ENCODE measurements at regions not wholly inside any gene's neighbourhood (a gene's known extent, or its start where the extent isn't known, plus 50 kb on each side); places are given as distances from the start of the nearest gene placed in this dataset.

DNA sequence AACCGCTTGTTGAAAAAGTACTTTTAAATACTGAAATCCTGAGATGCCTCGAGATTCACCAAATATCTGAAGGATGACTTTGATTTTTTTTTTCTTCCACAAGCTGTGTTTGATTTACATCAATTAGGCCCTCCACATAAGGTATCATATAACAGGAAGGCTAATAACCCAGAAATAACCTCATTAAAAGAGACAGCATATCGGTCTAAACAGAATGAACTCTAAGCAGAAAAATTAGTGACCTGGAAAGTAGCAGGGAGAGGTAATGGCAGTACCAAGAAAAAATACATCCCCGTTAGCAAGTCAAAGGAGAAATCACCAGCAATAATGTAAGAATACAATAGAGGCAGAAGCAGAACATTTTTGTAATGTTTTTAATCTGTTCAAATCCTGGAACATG, 452.4 kb upstream of the TSHZ3 start:
- Histone ChIP-seq H3K27me3 (ENCODE audit: control insufficient read depth, insufficient read depth, low read length) (no peaks in the 10 kb centered on the region), H3K4me3 (ENCODE audit: low read length in 3 of 3) (no peak overlapping the region), H3K27ac (ENCODE audit: low read depth in 2 of 2, low read length in 2 of 2) (no peak overlapping the region), H3K4me1 (ENCODE audit: control insufficient read depth in 2 of 3, insufficient read depth in 2 of 3, low read depth in 1 of 3, low read length in 3 of 3) (no peaks in the 10 kb centered on the region), H3K9ac (ENCODE audit: low read length in 3 of 3) (no peak overlapping the region), H3K36me3 (ENCODE audit: control insufficient read depth in 2 of 3, insufficient read depth in 3 of 3, low read length in 3 of 3) (no peaks in the 10 kb centered on the region), H3K9me3 (ENCODE audit: control insufficient read depth in 2 of 3, insufficient read depth in 1 of 3, low read length in 3 of 3) (peaks cover 0 to 4% (median 0%) of the 10 kb centered on the region in 3 donors)
- intact Hi-C loops (cut with DNase I) = no loop called here
- TF ChIP-seq, protein P1, sequence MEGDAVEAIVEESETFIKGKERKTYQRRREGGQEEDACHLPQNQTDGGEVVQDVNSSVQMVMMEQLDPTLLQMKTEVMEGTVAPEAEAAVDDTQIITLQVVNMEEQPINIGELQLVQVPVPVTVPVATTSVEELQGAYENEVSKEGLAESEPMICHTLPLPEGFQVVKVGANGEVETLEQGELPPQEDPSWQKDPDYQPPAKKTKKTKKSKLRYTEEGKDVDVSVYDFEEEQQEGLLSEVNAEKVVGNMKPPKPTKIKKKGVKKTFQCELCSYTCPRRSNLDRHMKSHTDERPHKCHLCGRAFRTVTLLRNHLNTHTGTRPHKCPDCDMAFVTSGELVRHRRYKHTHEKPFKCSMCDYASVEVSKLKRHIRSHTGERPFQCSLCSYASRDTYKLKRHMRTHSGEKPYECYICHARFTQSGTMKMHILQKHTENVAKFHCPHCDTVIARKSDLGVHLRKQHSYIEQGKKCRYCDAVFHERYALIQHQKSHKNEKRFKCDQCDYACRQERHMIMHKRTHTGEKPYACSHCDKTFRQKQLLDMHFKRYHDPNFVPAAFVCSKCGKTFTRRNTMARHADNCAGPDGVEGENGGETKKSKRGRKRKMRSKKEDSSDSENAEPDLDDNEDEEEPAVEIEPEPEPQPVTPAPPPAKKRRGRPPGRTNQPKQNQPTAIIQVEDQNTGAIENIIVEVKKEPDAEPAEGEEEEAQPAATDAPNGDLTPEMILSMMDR (IDR thresholded peaks at IDR 0.05; ENCODE audit: borderline replicate concordance, extremely low read depth, insufficient read depth) = no peak
- FAIRE-seq = no peak
- peak in 2 of 5 donors; percentile 42 to 60 for DNase-seq

DNA sequence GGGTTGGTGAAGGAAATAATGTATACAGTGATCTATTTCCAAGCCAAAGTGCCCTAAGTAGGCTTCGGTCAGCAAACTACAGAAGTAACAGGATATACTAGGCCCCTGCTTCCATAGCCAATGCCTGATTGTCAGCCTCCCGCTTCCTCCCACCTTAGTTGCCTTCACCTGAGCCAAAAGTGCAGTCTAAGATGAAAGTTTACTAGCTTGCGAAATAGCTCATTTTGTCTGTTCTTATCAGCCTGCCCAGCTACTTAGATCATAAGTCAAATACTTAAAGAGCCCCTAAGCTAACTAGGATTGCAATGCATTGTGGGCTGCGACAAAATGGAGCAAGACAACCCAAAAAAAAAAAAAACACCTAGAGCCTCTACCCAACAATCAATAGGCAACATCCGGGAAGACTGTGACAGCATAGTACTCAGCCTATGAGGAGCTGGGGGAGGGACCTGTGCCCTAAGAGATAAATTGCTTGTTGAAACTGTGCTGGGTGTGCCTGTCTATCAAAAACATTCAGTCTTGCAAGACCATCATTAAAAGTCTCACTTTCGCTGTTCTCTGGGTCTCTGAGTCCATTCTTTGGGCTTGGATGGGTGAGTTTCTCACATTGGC, 454.7 kb upstream of the TSHZ3 start:
- intact Hi-C loops (cut with DNase I) = no loop called here
- Histone ChIP-seq H3K4me1 (ENCODE audit: control insufficient read depth in 2 of 3, insufficient read depth in 2 of 3, low read depth in 1 of 3, low read length in 3 of 3) (no peaks in the 10 kb centered on the region), H3K9me3 (ENCODE audit: control insufficient read depth in 2 of 3, insufficient read depth in 1 of 3, low read length in 3 of 3) (no peaks in the 10 kb centered on the region), H3K4me3 (ENCODE audit: low read length in 3 of 3) (no peak overlapping the region), H3K27me3 (ENCODE audit: control insufficient read depth, insufficient read depth, low read length) (no peaks in the 10 kb centered on the region), H3K27ac (ENCODE audit: low read depth in 2 of 2, low read length in 2 of 2) (no peak overlapping the region), H3K9ac (ENCODE audit: low read length in 3 of 3) (no peak overlapping the region), H3K36me3 (ENCODE audit: control insufficient read depth in 2 of 3, insufficient read depth in 3 of 3, low read length in 3 of 3) (no peaks in the 10 kb centered on the region)
- no peak for DNase-seq
- no peak for FAIRE-seq
- TF ChIP-seq, protein P1 (IDR thresholded peaks at IDR 0.05; ENCODE audit: borderline replicate concordance, extremely low read depth, insufficient read depth) = no peak

DNA sequence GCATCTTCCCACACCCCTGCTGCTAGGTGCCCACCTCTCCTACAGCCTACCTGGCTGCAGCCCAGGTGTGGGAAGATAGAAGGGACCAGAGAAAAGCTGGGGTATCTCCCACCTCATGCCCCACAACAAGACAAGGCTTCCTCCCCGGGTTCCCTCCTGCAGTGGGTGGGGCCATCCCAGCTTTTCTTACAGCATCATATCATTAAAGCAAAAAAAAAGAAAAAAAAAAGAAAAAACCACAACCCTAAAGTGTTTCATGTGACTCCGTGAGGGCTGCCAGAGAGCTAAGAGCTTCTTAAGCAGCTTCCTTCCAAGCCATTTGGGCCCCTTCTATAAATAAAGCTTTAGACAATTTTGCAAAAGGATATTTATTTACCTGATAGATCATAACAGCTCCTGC, 455.4 kb upstream of the TSHZ3 start:
- DNase-seq (no peak), FAIRE-seq (no peak)
- H3K4me1 ChIP-seq (ENCODE audit: control insufficient read depth in 2 of 3, insufficient read depth in 2 of 3, low read depth in 1 of 3, low read length in 3 of 3) = no peaks in the 10 kb centered on the region
- H3K27ac ChIP-seq (ENCODE audit: low read depth in 2 of 2, low read length in 2 of 2) = no peak overlapping the region
- intact Hi-C loops (cut with DNase I) = no loop called here
- H3K4me3 ChIP-seq (ENCODE audit: low read length in 3 of 3) = no peak overlapping the region
- H3K36me3 ChIP-seq (ENCODE audit: control insufficient read depth in 2 of 3, insufficient read depth in 3 of 3, low read length in 3 of 3) = no peaks in the 10 kb centered on the region
- no peaks in the 10 kb centered on the region for H3K9me3 ChIP-seq (ENCODE audit: control insufficient read depth in 2 of 3, insufficient read depth in 1 of 3, low read length in 3 of 3)
- no peak overlapping the region for H3K9ac ChIP-seq (ENCODE audit: low read length in 3 of 3)
- TF ChIP-seq, protein P1 (IDR thresholded peaks at IDR 0.05; ENCODE audit: borderline replicate concordance, extremely low read depth, insufficient read depth) = no peak
- H3K27me3 ChIP-seq (ENCODE audit: control insufficient read depth, insufficient read depth, low read length) = no peaks in the 10 kb centered on the region

Data from kidney (tissue), 13 donors.